ENCODE measurements at regions not wholly inside any gene's neighbourhood (a gene's known extent, or its start where the extent isn't known, plus 50 kb on each side); places are given as distances from the start of the nearest gene placed in this dataset.

GRCh38 chr20:56788671-56789610 lies 159.8 kb downstream of the TFAP2C start:
- no peak overlapping the region for H3K27ac Mint-ChIP-seq
- DNase-seq: no peak
- intact Hi-C loops (cut with micrococcal nuclease): no loop called here
- H3K36me3 Mint-ChIP-seq (ENCODE audit: low read depth): no peaks in the 10 kb centered on the region
- H3K27me3 Mint-ChIP-seq: no peaks in the 10 kb centered on the region
- H3K4me3 Mint-ChIP-seq: no peak overlapping the region
- no peaks in the 10 kb centered on the region for H3K4me1 Mint-ChIP-seq
- H3K9me3 Mint-ChIP-seq: no peaks in the 10 kb centered on the region

- H3K27me3 Mint-ChIP-seq: no peaks in the 10 kb centered on the region
- no peak overlapping the region for H3K27ac Mint-ChIP-seq
- no peak overlapping the region for H3K4me3 Mint-ChIP-seq
- H3K9me3 Mint-ChIP-seq: peaks cover 4% of the 10 kb centered on the region
- intact Hi-C loops (cut with micrococcal nuclease): no loop called here
- H3K36me3 Mint-ChIP-seq (ENCODE audit: low read depth): no peaks in the 10 kb centered on the region
- no peak for DNase-seq
- no peaks in the 10 kb centered on the region for H3K4me1 Mint-ChIP-seq
Measured at GRCh38 chr20:56793916-56794315, 164.8 kb downstream of the TFAP2C start.

DNA sequence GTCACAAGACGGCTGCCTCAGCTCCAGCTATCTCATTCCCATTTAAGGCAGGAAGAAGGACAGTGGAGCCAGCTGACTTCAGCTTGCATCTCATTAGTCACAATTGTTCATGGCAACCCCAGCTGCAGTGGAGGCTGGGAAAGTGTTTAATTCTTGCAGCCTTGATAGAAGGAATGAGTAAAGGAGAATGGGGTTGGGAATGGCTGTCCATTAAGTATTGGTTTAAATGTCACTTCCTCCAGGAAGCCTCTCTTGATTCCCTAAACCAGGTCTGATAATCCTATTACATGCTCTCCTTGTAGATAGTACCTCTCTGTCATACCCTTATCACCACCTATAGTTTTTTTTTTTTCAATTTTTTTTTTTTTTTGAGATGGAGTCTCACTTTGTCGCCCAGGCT lies 166.4 kb downstream of the TFAP2C start:
- Mint-ChIP-seq H3K27ac (no peak overlapping the region), H3K36me3 (ENCODE audit: low read depth) (no peaks in the 10 kb centered on the region), H3K4me3 (no peak overlapping the region), H3K9me3 (peaks cover 4% of the 10 kb centered on the region), H3K27me3 (no peaks in the 10 kb centered on the region), H3K4me1 (no peaks in the 10 kb centered on the region)
- no peak for DNase-seq
- intact Hi-C loops (cut with micrococcal nuclease): no loop called here

DNA sequence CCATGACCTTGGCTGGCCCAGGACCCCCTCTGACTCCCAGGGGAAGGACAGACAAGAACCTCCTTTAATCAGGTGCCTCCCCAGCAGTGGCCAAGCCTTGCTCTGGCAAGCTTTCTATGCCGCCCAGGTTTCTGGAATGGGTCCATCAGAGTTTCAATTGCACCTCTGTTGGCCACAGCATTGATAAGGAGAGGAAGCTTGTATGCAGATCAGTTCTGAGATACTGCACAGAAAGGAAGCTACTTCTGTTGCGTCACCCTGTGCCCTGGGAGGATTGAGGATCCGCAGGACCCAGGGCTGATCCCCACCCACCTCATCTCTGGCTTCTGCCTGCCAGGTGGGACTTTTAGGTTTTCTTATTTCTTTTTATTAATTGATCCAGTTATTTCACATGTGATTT lies 167.2 kb downstream of the TFAP2C start:
- H3K4me3 Mint-ChIP-seq: no peak overlapping the region
- DNase-seq: no peak
- H3K4me1 Mint-ChIP-seq: no peaks in the 10 kb centered on the region
- H3K27me3 Mint-ChIP-seq: no peaks in the 10 kb centered on the region
- H3K9me3 Mint-ChIP-seq: peaks cover 4% of the 10 kb centered on the region
- intact Hi-C loops (cut with micrococcal nuclease): no loop called here
- H3K36me3 Mint-ChIP-seq (ENCODE audit: low read depth): no peaks in the 10 kb centered on the region
- H3K27ac Mint-ChIP-seq: no peak overlapping the region

DNA sequence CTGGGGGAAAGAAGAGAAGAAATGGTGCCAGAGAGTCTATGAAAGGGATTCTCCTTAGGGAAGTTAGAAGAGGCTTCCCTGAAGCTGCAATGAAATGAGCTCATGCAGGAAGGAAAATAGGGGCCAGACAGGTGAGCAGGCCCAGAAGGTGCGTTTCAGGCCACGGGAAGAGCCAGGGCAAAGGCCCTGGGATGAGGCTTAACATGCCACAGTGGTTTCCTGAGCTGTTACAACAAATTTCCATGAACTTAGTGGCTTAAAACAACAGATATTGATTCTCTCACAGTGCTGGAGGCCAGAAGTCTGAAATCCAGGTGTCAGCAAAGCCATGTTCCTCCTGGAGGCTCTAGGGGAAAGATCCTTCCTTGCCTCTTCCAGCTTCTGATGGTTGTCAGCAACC lies 167.9 kb downstream of the TFAP2C start:
- no peak overlapping the region for H3K27ac Mint-ChIP-seq
- DNase-seq: no peak
- H3K4me3 Mint-ChIP-seq: no peak overlapping the region
- H3K36me3 Mint-ChIP-seq (ENCODE audit: low read depth): no peaks in the 10 kb centered on the region
- H3K9me3 Mint-ChIP-seq: peaks cover 4% of the 10 kb centered on the region
- H3K27me3 Mint-ChIP-seq: no peaks in the 10 kb centered on the region
- no peaks in the 10 kb centered on the region for H3K4me1 Mint-ChIP-seq
- intact Hi-C loops (cut with micrococcal nuclease): no loop called here

- Mint-ChIP-seq H3K27me3 (no peaks in the 10 kb centered on the region), H3K4me1 (no peaks in the 10 kb centered on the region), H3K4me3 (no peak overlapping the region), H3K27ac (no peak overlapping the region), H3K9me3 (peaks cover 4% of the 10 kb centered on the region), H3K36me3 (ENCODE audit: low read depth) (no peaks in the 10 kb centered on the region)
- DNase-seq: no peak
- intact Hi-C loops (cut with micrococcal nuclease): no loop called here
Measured at GRCh38 chr20:56798634-56799033, 169.5 kb downstream of the TFAP2C start.

- no peaks in the 10 kb centered on the region for H3K4me1 Mint-ChIP-seq
- no peaks in the 10 kb centered on the region for H3K36me3 Mint-ChIP-seq (ENCODE audit: low read depth)
- no peaks in the 10 kb centered on the region for H3K27me3 Mint-ChIP-seq
- intact Hi-C loops (cut with micrococcal nuclease): no loop called here
- DNase-seq: no peak
- H3K9me3 Mint-ChIP-seq: peaks cover 4% of the 10 kb centered on the region
- H3K4me3 Mint-ChIP-seq: no peak overlapping the region
- H3K27ac Mint-ChIP-seq: no peak overlapping the region
Measured at GRCh38 chr20:56799187-56799586, 170.1 kb downstream of the TFAP2C start.

DNA sequence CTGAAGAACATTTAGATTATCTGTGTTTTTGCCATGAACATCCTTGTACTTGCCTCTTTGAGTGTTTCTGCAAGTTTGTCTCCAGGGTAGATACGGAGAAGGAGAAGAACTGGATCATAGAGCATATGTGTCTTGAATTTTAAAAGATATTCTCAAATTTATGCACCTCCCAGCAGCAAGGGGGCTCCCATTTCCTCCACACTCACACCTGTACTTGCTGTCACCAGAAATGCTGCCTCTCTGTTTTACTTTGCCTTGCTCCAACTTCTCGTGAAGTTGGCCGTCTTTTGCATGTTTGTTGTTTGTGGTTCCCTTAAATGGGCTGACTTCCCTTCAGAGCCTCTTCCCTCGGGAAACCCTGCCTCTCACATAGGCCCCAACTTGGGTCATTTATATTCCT lies 171.0 kb downstream of the TFAP2C start:
- H3K27ac Mint-ChIP-seq: no peak overlapping the region
- DNase-seq: no peak
- H3K4me1 Mint-ChIP-seq: no peaks in the 10 kb centered on the region
- peaks cover 4% of the 10 kb centered on the region for H3K9me3 Mint-ChIP-seq
- no peaks in the 10 kb centered on the region for H3K27me3 Mint-ChIP-seq
- intact Hi-C loops (cut with micrococcal nuclease): no loop called here
- no peaks in the 10 kb centered on the region for H3K36me3 Mint-ChIP-seq (ENCODE audit: low read depth)
- no peak overlapping the region for H3K4me3 Mint-ChIP-seq

DNA sequence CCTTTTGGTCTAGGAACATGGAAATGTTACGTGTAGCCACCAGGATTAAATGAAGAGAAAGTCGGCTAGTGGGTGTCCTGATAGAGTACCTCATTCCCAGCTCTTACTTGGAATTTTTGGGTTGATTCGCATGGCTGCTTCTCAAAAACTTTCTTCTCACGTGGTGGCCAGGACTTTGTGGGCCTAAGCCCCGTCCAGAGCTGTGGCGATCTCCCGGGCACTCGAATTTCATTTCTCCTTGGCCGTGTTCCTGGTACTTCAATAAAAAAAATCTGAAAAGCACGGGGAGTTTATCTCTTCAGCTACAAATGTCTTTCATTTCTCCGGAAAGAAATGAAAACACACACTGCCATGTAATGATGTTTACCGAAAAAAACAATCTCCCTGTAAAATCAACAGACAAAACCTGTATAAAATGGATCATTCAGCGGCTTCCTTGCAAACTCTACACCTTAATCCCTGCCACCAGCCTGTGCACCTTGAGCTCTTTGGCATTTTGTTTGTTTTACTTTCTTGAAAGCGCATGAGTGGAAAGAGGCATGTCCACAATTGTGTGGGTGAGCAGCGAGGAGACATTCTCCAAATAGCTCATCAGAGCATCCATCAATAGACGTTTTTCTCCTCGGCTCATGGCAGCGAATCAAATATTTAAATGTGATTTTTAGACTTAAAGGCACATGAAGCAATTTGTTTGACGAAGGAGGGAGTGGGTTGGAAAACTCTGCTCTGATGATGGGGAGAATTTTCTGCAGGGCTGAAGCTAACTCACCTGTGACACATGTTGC lies 173.1 kb downstream of the TFAP2C start:
- Mint-ChIP-seq H3K27ac (no peak overlapping the region), H3K27me3 (no peaks in the 10 kb centered on the region), H3K9me3 (peaks cover 4% of the 10 kb centered on the region), H3K4me3 (no peak overlapping the region), H3K4me1 (no peaks in the 10 kb centered on the region), H3K36me3 (ENCODE audit: low read depth) (no peaks in the 10 kb centered on the region)
- intact Hi-C loops (cut with micrococcal nuclease): no loop called here
- DNase-seq: no peak

GRCh38 chr20:56802805-56803204 lies 173.7 kb downstream of the TFAP2C start:
- Mint-ChIP-seq H3K4me3 (no peak overlapping the region), H3K27me3 (no peaks in the 10 kb centered on the region), H3K9me3 (peaks cover 4% of the 10 kb centered on the region), H3K4me1 (no peaks in the 10 kb centered on the region), H3K27ac (no peak overlapping the region), H3K36me3 (ENCODE audit: low read depth) (no peaks in the 10 kb centered on the region)
- intact Hi-C loops (cut with micrococcal nuclease): no loop called here
- no peak for DNase-seq

- intact Hi-C loops (cut with micrococcal nuclease): no loop called here
- Mint-ChIP-seq H3K27me3 (peaks cover 3% of the 10 kb centered on the region), H3K27ac (no peak overlapping the region), H3K9me3 (no peaks in the 10 kb centered on the region), H3K4me3 (no peak overlapping the region), H3K36me3 (ENCODE audit: low read depth) (no peaks in the 10 kb centered on the region), H3K4me1 (no peaks in the 10 kb centered on the region)
- no peak for DNase-seq
Measured at GRCh38 chr20:56805313-56805712, 176.2 kb downstream of the TFAP2C start.

DNA sequence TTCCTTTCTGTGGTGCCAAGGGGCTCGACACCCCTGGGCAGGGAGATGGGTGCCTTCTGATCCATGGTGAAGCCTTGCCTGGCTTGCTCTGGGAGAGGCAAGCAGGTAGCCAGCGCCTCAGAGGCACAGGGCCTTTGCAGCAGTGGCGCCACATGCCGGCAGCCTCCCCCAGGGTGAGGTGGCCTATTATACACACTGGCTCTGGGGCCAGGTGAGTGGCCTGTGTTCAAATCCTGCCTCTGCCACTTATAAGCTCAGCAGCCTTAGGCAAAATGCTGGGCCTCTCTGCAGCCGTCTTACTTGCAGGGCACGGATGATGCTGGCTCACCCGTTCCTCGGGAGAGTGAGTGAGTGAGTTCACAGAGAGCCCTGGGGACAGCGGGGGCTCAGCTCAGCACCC lies 176.9 kb downstream of the TFAP2C start:
- H3K4me1 Mint-ChIP-seq: no peaks in the 10 kb centered on the region
- H3K27me3 Mint-ChIP-seq: peaks cover 3% of the 10 kb centered on the region
- no peak overlapping the region for H3K4me3 Mint-ChIP-seq
- intact Hi-C loops (cut with micrococcal nuclease): no loop called here
- no peaks in the 10 kb centered on the region for H3K36me3 Mint-ChIP-seq (ENCODE audit: low read depth)
- no peak for DNase-seq
- H3K9me3 Mint-ChIP-seq: no peaks in the 10 kb centered on the region
- no peak overlapping the region for H3K27ac Mint-ChIP-seq

DNA sequence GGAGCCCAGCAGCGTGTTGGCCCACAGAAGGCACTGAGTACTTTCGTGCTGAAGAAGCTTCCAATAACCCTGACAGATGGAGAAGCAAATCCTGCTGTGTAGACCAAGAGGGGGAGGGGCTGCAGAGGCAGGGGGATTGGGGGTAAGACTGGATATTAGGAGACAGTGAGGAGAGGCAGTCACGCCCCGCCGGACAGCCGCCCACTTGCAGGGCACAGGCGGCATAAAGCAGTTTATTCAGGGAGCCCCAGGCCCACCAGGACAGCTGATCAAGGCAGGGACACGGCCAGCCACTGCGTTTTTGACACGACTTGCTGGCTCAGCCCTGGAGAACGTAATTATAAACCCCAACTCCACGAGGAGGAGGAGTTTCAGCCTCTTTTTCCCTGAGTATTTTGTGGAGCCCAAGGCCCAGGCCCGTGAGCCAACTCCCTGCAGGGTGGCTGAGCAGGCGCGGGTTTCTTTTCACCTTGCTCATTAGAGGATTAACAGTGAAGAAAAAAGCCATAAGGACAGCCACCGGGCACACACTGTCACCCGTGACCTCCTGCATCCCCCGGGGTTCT lies 177.9 kb downstream of the TFAP2C start:
- no peaks in the 10 kb centered on the region for H3K9me3 Mint-ChIP-seq
- H3K27ac Mint-ChIP-seq: no peak overlapping the region
- intact Hi-C loops (cut with micrococcal nuclease): no loop called here
- H3K27me3 Mint-ChIP-seq: peaks cover 3% of the 10 kb centered on the region
- no peaks in the 10 kb centered on the region for H3K36me3 Mint-ChIP-seq (ENCODE audit: low read depth)
- no peak overlapping the region for H3K4me3 Mint-ChIP-seq
- no peaks in the 10 kb centered on the region for H3K4me1 Mint-ChIP-seq
- DNase-seq: no peak

GRCh38 chr20:56808117-56808725 lies 179.1 kb downstream of the TFAP2C start:
- intact Hi-C loops (cut with micrococcal nuclease): no loop called here
- Mint-ChIP-seq H3K4me3 (no peak overlapping the region), H3K4me1 (no peaks in the 10 kb centered on the region), H3K36me3 (ENCODE audit: low read depth) (no peaks in the 10 kb centered on the region), H3K27ac (no peak overlapping the region), H3K27me3 (peaks cover 3% of the 10 kb centered on the region), H3K9me3 (no peaks in the 10 kb centered on the region)
- no peak for DNase-seq

All from activated CD4-positive, alpha-beta T cell treated with anti-CD3 and anti-CD28 coated beads, Interleukin-2, amount 10 ng/mL, durations not matched to agents 24 days and 14 days (primary cell).